HCEC 1CT (cell line): ENCODE measurements at regions not wholly inside any gene's neighbourhood (a gene's known extent, or its start where the extent isn't known, plus 50 kb on each side); places are given as distances from the start of the nearest gene placed in this dataset.

Experiments used
- DNase-seq: peaks from one replicate; pipeline ENCODE4 v3.0.0-alpha.2; 2017

- no peak for DNase-seq
These were observed 168.2 kb downstream of the CYLD start for GRCh38 chr16:50909831-50910735.

GRCh38 chr16:50908468-50908867 is 166.6 kb downstream of the CYLD start:
- no peak for DNase-seq

- no peak for DNase-seq
These were observed 164.6 kb downstream of the CYLD start for GRCh38 chr16:50906454-50906853.

- no peak for DNase-seq
These were observed 160.6 kb downstream of the CYLD start for GRCh38 chr16:50902457-50902856.

GRCh38 chr16:50901062-50901461 is 159.2 kb downstream of the CYLD start:
- no peak for DNase-seq

GRCh38 chr16:50900391-50900942 is 158.6 kb downstream of the CYLD start:
- DNase-seq: no peak

- DNase-seq: no peak
These were observed 158.1 kb downstream of the CYLD start for GRCh38 chr16:50899951-50900350.

- DNase-seq: no peak
These were observed 147.9 kb downstream of the CYLD start for GRCh38 chr16:50889746-50890145.

GRCh38 chr16:50889276-50889675 is 147.4 kb downstream of the CYLD start:
- no peak for DNase-seq

GRCh38 chr16:50888486-50889261 is 146.8 kb downstream of the CYLD start:
- no peak for DNase-seq

GRCh38 chr16:50887500-50888298 is 145.8 kb downstream of the CYLD start:
- DNase-seq: no peak

- no peak for DNase-seq
These were observed 142.4 kb downstream of the CYLD start for GRCh38 chr16:50884066-50884860.

- DNase-seq: no peak
These were observed 140.1 kb downstream of the CYLD start for GRCh38 chr16:50881956-50882355.

- no peak for DNase-seq
These were observed 139.5 kb downstream of the CYLD start for GRCh38 chr16:50881331-50881830.

- no peak for DNase-seq
These were observed 139.0 kb downstream of the CYLD start for GRCh38 chr16:50880926-50881325.

GRCh38 chr16:50879873-50880695 is 138.2 kb downstream of the CYLD start:
- DNase-seq: no peak

GRCh38 chr16:50878966-50879615 is 137.2 kb downstream of the CYLD start:
- no peak for DNase-seq

- DNase-seq: no peak
These were observed 136.7 kb downstream of the CYLD start for GRCh38 chr16:50878536-50878935.

- DNase-seq: no peak
These were observed 134.4 kb downstream of the CYLD start for GRCh38 chr16:50876263-50876662.

GRCh38 chr16:50868577-50868976 is 126.7 kb downstream of the CYLD start:
- DNase-seq: no peak
